GM12872 (cell line): ENCODE measurements at regions not wholly inside any gene's neighbourhood (a gene's known extent, or its start where the extent isn't known, plus 50 kb on each side); places are given as distances from the start of the nearest gene placed in this dataset.

Experiments
- CTCF ChIP-seq: IDR thresholded peaks from 3 replicates; pipeline ENCODE4 v1.5.1; 2011; ENCODE audit warnings: low read depth, mild to moderate bottlenecking, low read length, moderate library complexity; ENCODE audit not compliant: insufficient read depth

GRCh38 chr10:81367132-81367531 is 507.9 kb upstream of the NRG3 start:
- no peak for TF ChIP-seq CTCF

GRCh38 chr10:81386817-81387216 is 488.2 kb upstream of the NRG3 start:
- no peak for TF ChIP-seq CTCF

- TF ChIP-seq CTCF, result no peak
These were observed 471.5 kb upstream of the NRG3 start for GRCh38 chr10:81403451-81403850.

- TF ChIP-seq CTCF, result no peak
These were observed 469.6 kb upstream of the NRG3 start for GRCh38 chr10:81405399-81405798.

GRCh38 chr10:81414038-81414437 is 461.0 kb upstream of the NRG3 start:
- TF ChIP-seq CTCF, result no peak

- TF ChIP-seq CTCF, result no peak
These were observed 448.3 kb upstream of the NRG3 start for GRCh38 chr10:81426722-81427121.

- TF ChIP-seq CTCF, result no peak
These were observed 446.4 kb upstream of the NRG3 start for GRCh38 chr10:81428456-81429134.

GRCh38 chr10:81439445-81439844 is 435.5 kb upstream of the NRG3 start:
- TF ChIP-seq CTCF, result no peak
